Fibroblast of the aortic adventitia (primary cell): ENCODE measurements at regions not wholly inside any gene's neighbourhood (a gene's known extent, or its start where the extent isn't known, plus 50 kb on each side); places are given as distances from the start of the nearest gene placed in this dataset.

Experiments
- DNase-seq: peaks from one replicate; pipeline ENCODE4 v3.0.0-alpha.2; 2010; ENCODE audit warnings: low read depth
- H3K4me3 ChIP-seq: 2 replicates; pipeline ENCODE4 v1.5.1; 2011; ENCODE audit warnings: low read depth, mild to moderate bottlenecking, control low read depth, low read length, moderate library complexity
- CTCF ChIP-seq: IDR thresholded peaks from 2 replicates; pipeline ENCODE4 v1.5.1; 2011; ENCODE audit warnings: mild to moderate bottlenecking, low read length, control low read depth, inconsistent platforms; ENCODE audit not compliant: insufficient read depth

- no peak for DNase-seq
- no peak overlapping the region for H3K4me3 ChIP-seq
- no peak for TF ChIP-seq CTCF
Observed at GRCh38 chr6:6711832-6712448, 123.4 kb downstream of the LY86 start.

GRCh38 chr6:6712449-6713403 is 124.2 kb downstream of the LY86 start:
- peak; percentile 97 for DNase-seq
- no peak for TF ChIP-seq CTCF
- H3K4me3 ChIP-seq = peak overlapping the region; percentile 25

GRCh38 chr6:6713657-6714056 is 125.1 kb downstream of the LY86 start:
- no peak for TF ChIP-seq CTCF
- no peak overlapping the region for H3K4me3 ChIP-seq
- peak; percentile 75 for DNase-seq

- no peak overlapping the region for H3K4me3 ChIP-seq
- no peak for DNase-seq
- TF ChIP-seq CTCF = no peak
Observed at GRCh38 chr6:6714118-6714897, 125.8 kb downstream of the LY86 start.

GRCh38 chr6:6714953-6715352 is 126.4 kb downstream of the LY86 start:
- DNase-seq = no peak
- no peak overlapping the region for H3K4me3 ChIP-seq
- TF ChIP-seq CTCF = no peak

GRCh38 chr6:6715465-6715864 is 126.9 kb downstream of the LY86 start:
- no peak for TF ChIP-seq CTCF
- DNase-seq = no peak
- H3K4me3 ChIP-seq = no peak overlapping the region
